H9 (cell line): ENCODE measurements at regions not wholly inside any gene's neighbourhood (a gene's known extent, or its start where the extent isn't known, plus 50 kb on each side); places are given as distances from the start of the nearest gene placed in this dataset.

Experiments used
- DNase-seq: peaks from one replicate; pipeline ENCODE4 v3.0.0-alpha.2; 2017
- H2AFZ ChIP-seq: one replicate; pipeline ENCODE4 v1.6.1; 2013; ENCODE audit warnings: mild to moderate bottlenecking, low read length, control low read depth, moderate library complexity
- H2AK5ac ChIP-seq: 2 replicates; pipeline ENCODE4 v1.6.1; 2013; ENCODE audit warnings: low read length, control low read depth, mixed read lengths; ENCODE audit not compliant: insufficient read length
- H2BK120ac ChIP-seq: one replicate; pipeline ENCODE4 v1.6.1; 2013; ENCODE audit warnings: low read depth, mild to moderate bottlenecking, low read length, control low read depth, inconsistent platforms; ENCODE audit not compliant: poor library complexity, severe bottlenecking
- H2BK12ac ChIP-seq: 2 replicates; pipeline ENCODE4 v1.6.1; 2013; ENCODE audit warnings: low read length, control low read depth, mixed read lengths, low read depth; ENCODE audit not compliant: insufficient read length
- H2BK15ac ChIP-seq: 2 replicates; pipeline ENCODE4 v1.6.1; 2013; ENCODE audit warnings: low read depth, low read length, control low read depth
- H2BK20ac ChIP-seq: one replicate; pipeline ENCODE4 v1.6.1; 2013; ENCODE audit warnings: low read depth, mild to moderate bottlenecking, low read length, control low read depth, inconsistent platforms; ENCODE audit not compliant: poor library complexity, severe bottlenecking
- H2BK5ac ChIP-seq: 2 replicates; pipeline ENCODE4 v1.6.1; 2013; ENCODE audit warnings: low read length, control low read depth, mixed read lengths; ENCODE audit not compliant: insufficient read length
- H3K14ac ChIP-seq: 2 replicates; pipeline ENCODE4 v1.6.1; 2013; ENCODE audit warnings: low read length, control low read depth; ENCODE audit not compliant: insufficient read depth
- H3K18ac ChIP-seq: 2 replicates; pipeline ENCODE4 v1.6.1; 2013; ENCODE audit warnings: low read depth, mild to moderate bottlenecking, mixed read lengths, low read length, control low read depth; ENCODE audit not compliant: insufficient read length
- H3K23ac ChIP-seq: 2 replicates; pipeline ENCODE4 v1.6.1; 2013; ENCODE audit warnings: low read length, control low read depth, mixed read lengths, low read depth; ENCODE audit not compliant: insufficient read length
- H3K23me2 ChIP-seq: 2 replicates; pipeline ENCODE4 v1.6.1; 2013; ENCODE audit warnings: low read depth, mild to moderate bottlenecking, mixed read lengths, low read length, control low read depth; ENCODE audit not compliant: insufficient read length, poor library complexity, severe bottlenecking
- H3K27ac ChIP-seq: 2 replicates; pipeline ENCODE4 v1.5.1; 2013; ENCODE audit warnings: low read length, control low read depth, mixed read lengths, low read depth; ENCODE audit not compliant: insufficient read length
- H3K27me3 ChIP-seq: 2 replicates; pipeline ENCODE4 v1.6.1; 2013; ENCODE audit warnings: low read length, control low read depth, inconsistent platforms; ENCODE audit not compliant: insufficient read depth
- H3K4ac ChIP-seq: 2 replicates; pipeline ENCODE4 v1.6.1; 2013; ENCODE audit warnings: low read depth, mild to moderate bottlenecking, control low read depth, inconsistent platforms, low read length, moderate library complexity
- H3K4me1 ChIP-seq: 2 replicates; pipeline ENCODE4 v1.6.1; 2013; ENCODE audit warnings: low read length, control low read depth, inconsistent platforms; ENCODE audit not compliant: insufficient read depth
- H3K4me2 ChIP-seq: 2 replicates; pipeline ENCODE4 v1.6.1; 2013; ENCODE audit warnings: low read length, control low read depth, mixed read lengths; ENCODE audit not compliant: insufficient read length, insufficient read depth
- H3K56ac ChIP-seq: 2 replicates; pipeline ENCODE4 v1.6.1; 2013; ENCODE audit warnings: low read depth, mild to moderate bottlenecking, mixed read lengths, low read length, control low read depth; ENCODE audit not compliant: insufficient read length
- H3K79me1 ChIP-seq: 2 replicates; pipeline ENCODE4 v1.6.1; 2013; ENCODE audit warnings: low read depth, mild to moderate bottlenecking, moderate library complexity, low read length, control low read depth, inconsistent platforms; ENCODE audit not compliant: insufficient read depth, poor library complexity, severe bottlenecking
- H3K79me2 ChIP-seq: 2 replicates; pipeline ENCODE4 v1.6.1; 2013; ENCODE audit warnings: low read length, control low read depth, inconsistent platforms; ENCODE audit not compliant: insufficient read depth
- H3K9ac ChIP-seq: 2 replicates; pipeline ENCODE4 v1.6.1; 2013; ENCODE audit warnings: low read length, control low read depth, mixed read lengths; ENCODE audit not compliant: insufficient read length; ENCODE audit errors: extremely low read depth
- H3K9me3 ChIP-seq: one replicate; pipeline ENCODE4 v1.6.1; 2013; ENCODE audit warnings: low read depth, low read length, inconsistent platforms; ENCODE audit not compliant: control insufficient read depth
- H3T11ph ChIP-seq: one replicate; pipeline ENCODE4 v1.6.1; 2013; ENCODE audit warnings: mild to moderate bottlenecking, low read length, control low read depth, inconsistent platforms
- H4K20me1 ChIP-seq: one replicate; pipeline ENCODE4 v1.6.1; 2013; ENCODE audit not compliant: control insufficient read depth, insufficient read length, insufficient read depth
- H4K5ac ChIP-seq: 2 replicates; pipeline ENCODE4 v1.6.1; 2013; ENCODE audit warnings: low read depth, mild to moderate bottlenecking, mixed read lengths, low read length, control low read depth; ENCODE audit not compliant: insufficient read length
- H4K8ac ChIP-seq: replicated peaks from 2 replicates; pipeline ENCODE4 v1.6.1; 2013; ENCODE audit warnings: low read length, control low read depth, mixed read lengths, low read depth; ENCODE audit not compliant: insufficient read length
- H4K91ac ChIP-seq: 2 replicates; pipeline ENCODE4 v1.6.1; 2013; ENCODE audit warnings: low read depth, mild to moderate bottlenecking, moderate library complexity, mixed read lengths, low read length, control low read depth; ENCODE audit not compliant: insufficient read length
- H3K27ac Mint-ChIP-seq, 3 experiments: 2 replicates in 2 of 3; 3 replicates in 1 of 3; pipeline ENCODE4 v1.8.0; 2020 to 2021; ENCODE audit warnings: mixed read lengths in 3 of 3, mild to moderate bottlenecking in 1 of 3, moderate library complexity in 1 of 3
- H3K27me3 Mint-ChIP-seq: 2 replicates; pipeline ENCODE4 v1.8.0; 2021; ENCODE audit warnings: low read depth, mild to moderate bottlenecking, moderate library complexity, mixed read lengths
- H3K36me3 Mint-ChIP-seq, 3 experiments: 2 replicates in 2 of 3; 3 replicates in 1 of 3; pipeline ENCODE4 v1.8.0; 2020 to 2021; ENCODE audit warnings: low read depth in 3 of 3, mixed read lengths in 3 of 3; ENCODE audit not compliant: insufficient read depth in 1 of 3
- H3K4me1 Mint-ChIP-seq, 2 experiments: 2 replicates each; pipeline ENCODE4 v1.8.0; 2020; ENCODE audit warnings: mixed read lengths in 2 of 2
- H3K4me3 Mint-ChIP-seq, 2 experiments: 2 replicates in 1 of 2; 3 replicates in 1 of 2; pipeline ENCODE4 v1.8.0; 2020 to 2021; ENCODE audit warnings: mild to moderate bottlenecking in 2 of 2, mixed read lengths in 2 of 2, moderate library complexity in 1 of 2
- H3K9me3 Mint-ChIP-seq, 2 experiments: 2 replicates in 1 of 2; 3 replicates in 1 of 2; pipeline ENCODE4 v1.8.0; 2020; ENCODE audit warnings: mild to moderate bottlenecking in 2 of 2, mixed read lengths in 2 of 2, moderate library complexity in 1 of 2
- CTCF ChIP-seq: fragments of 200-600 bp; sonication (generic); conservative IDR thresholded peaks from 3 replicates; pipeline ENCODE4 v1.8.0; 2021; ENCODE audit warnings: antibody characterized with exemption, mild to moderate bottlenecking
- WGBS: extraction: QIAGEN DNeasy Blood & Tissue Kit; methylation state at CpG from one replicate; pipeline ENCODE4 v1.1.7; 2013; ENCODE audit warnings: missing lambda C conversion rate, low lambda C conversion rate, mixed read lengths; ENCODE audit not compliant: insufficient read length; ENCODE audit errors: extremely low coverage; 5-methylcytosine and 5-hydroxymethylcytosine counted together

GRCh38 chr4:188262464-188262863, 123.2 kb downstream of the TRIML1 start:
- Histone ChIP-seq H3K23ac (no peak overlapping the region), H3K14ac (no peak overlapping the region), H3K4me2 (no peak overlapping the region), H2BK5ac (no peak overlapping the region), H3K4me1 (no peaks in the 10 kb centered on the region; the same call in 1 of the 2 replicates), H3K23me2 (no peaks in the 10 kb centered on the region), H2BK20ac (no peak overlapping the region), H2AFZ (no peak overlapping the region), H2BK120ac (no peak overlapping the region), H2BK12ac (no peak overlapping the region), H3K9me3 (no peaks in the 10 kb centered on the region), H3K18ac (no peak overlapping the region), H3K79me1 (no peaks in the 10 kb centered on the region), H2AK5ac (no peak overlapping the region), H3K9ac (no peak overlapping the region), H3K4ac (no peak overlapping the region), H3K27ac (no peak overlapping the region), H3K79me2 (no peaks in the 10 kb centered on the region), H3T11ph (no peak overlapping the region), H3K56ac (no peak overlapping the region), H4K8ac (no peak overlapping the region), H3K27me3 (no peaks in the 10 kb centered on the region), H4K91ac (no peak overlapping the region), H2BK15ac (no peak overlapping the region), H4K20me1 (no peaks in the 10 kb centered on the region), H4K5ac (no peak overlapping the region)
- H3K27me3 Mint-ChIP-seq = no peaks in the 10 kb centered on the region
- peaks cover 7 to 8% of the 10 kb centered on the region in 2 experiments for H3K4me1 Mint-ChIP-seq
- H3K9me3 Mint-ChIP-seq = peaks cover 0 to 3% of the 10 kb centered on the region in 2 experiments; a peak in 2 of 5 replicates
- WGBS = no CpG with 5 or more reads among the region's 10 CpGs
- no peak for TF ChIP-seq CTCF
- no peak overlapping the region for H3K4me3 Mint-ChIP-seq
- no peak for DNase-seq
- no peaks in the 10 kb centered on the region for H3K36me3 Mint-ChIP-seq
- peak overlapping the region in 1 of 3 experiments; percentile 88; a peak in 1 of 7 replicates for H3K27ac Mint-ChIP-seq
